ENCODE measurements at regions not wholly inside any gene's neighbourhood (a gene's known extent, or its start where the extent isn't known, plus 50 kb on each side); places are given as distances from the start of the nearest gene placed in this dataset.

DNA sequence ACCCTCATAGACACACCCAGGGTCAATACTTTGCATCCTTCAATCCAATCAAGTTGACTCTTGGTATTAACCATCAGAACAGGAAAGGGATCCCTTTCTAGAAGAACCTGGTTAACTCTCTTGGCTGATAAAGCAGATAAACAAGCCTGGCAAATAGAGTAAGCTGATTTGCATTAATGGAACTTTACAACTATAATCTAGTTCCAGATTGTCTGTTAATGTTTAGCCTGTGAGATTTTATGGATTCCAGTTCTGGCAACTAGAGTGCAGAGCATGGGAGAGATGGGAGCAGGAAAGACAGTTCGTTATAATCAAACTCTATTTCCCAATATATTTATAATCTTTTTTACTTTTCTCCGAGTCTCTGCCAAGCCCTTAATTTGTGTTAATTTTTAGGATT lies 272.6 kb upstream of the KLHL1 start:
- no peak for DNase-seq (ENCODE audit: extremely low spot score in 2 of 2)
- H3K4me1 ChIP-seq = no peaks in the 10 kb centered on the region
- no peaks in the 10 kb centered on the region for H3K9me3 ChIP-seq
- H3K4me3 ChIP-seq = no peak overlapping the region
- H3K36me3 ChIP-seq = no peaks in the 10 kb centered on the region
- intact Hi-C loops (cut with DNase I) = no loop called here
- TF ChIP-seq POLR2A (IDR thresholded peaks at IDR 0.05) = no peak
- TF ChIP-seq POLR2AphosphoS5 (IDR thresholded peaks at IDR 0.05; ENCODE audit: insufficient read depth in 1 of 2, low read depth in 1 of 2) = no peak
- TF ChIP-seq, protein P1, sequence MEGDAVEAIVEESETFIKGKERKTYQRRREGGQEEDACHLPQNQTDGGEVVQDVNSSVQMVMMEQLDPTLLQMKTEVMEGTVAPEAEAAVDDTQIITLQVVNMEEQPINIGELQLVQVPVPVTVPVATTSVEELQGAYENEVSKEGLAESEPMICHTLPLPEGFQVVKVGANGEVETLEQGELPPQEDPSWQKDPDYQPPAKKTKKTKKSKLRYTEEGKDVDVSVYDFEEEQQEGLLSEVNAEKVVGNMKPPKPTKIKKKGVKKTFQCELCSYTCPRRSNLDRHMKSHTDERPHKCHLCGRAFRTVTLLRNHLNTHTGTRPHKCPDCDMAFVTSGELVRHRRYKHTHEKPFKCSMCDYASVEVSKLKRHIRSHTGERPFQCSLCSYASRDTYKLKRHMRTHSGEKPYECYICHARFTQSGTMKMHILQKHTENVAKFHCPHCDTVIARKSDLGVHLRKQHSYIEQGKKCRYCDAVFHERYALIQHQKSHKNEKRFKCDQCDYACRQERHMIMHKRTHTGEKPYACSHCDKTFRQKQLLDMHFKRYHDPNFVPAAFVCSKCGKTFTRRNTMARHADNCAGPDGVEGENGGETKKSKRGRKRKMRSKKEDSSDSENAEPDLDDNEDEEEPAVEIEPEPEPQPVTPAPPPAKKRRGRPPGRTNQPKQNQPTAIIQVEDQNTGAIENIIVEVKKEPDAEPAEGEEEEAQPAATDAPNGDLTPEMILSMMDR (IDR thresholded peaks at IDR 0.05) = no peak
- no peaks in the 10 kb centered on the region for H3K27me3 ChIP-seq
- no peak overlapping the region for H3K27ac ChIP-seq

DNA sequence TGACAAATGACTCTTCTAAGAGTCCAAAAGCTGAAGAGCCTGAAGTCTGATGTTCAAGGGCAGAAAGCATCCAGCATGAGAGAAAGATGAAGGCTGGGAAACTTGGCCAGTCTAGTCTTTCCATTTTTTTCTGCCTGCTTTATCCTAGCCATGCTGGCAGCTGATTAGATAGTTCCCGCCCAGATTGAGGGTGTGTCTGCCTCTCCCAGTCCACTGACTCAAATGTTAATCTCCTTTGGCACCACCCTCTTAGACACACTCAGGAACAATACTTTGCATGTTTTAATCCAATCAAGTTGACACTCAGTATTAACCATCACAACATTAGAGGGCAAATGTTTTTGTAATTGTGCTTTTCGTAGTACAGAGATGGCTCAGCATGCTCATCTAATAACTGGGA lies 267.5 kb upstream of the KLHL1 start:
- DNase-seq (ENCODE audit: extremely low spot score in 2 of 2) = no peak
- no peak overlapping the region for H3K27ac ChIP-seq
- intact Hi-C loops (cut with DNase I) = no loop called here
- TF ChIP-seq, protein P1 (IDR thresholded peaks at IDR 0.05) = no peak
- no peak for TF ChIP-seq POLR2AphosphoS5 (IDR thresholded peaks at IDR 0.05; ENCODE audit: insufficient read depth in 1 of 2, low read depth in 1 of 2)
- TF ChIP-seq POLR2A (IDR thresholded peaks at IDR 0.05) = no peak
- no peaks in the 10 kb centered on the region for H3K4me1 ChIP-seq
- no peaks in the 10 kb centered on the region for H3K9me3 ChIP-seq
- H3K36me3 ChIP-seq = no peaks in the 10 kb centered on the region
- no peak overlapping the region for H3K4me3 ChIP-seq
- H3K27me3 ChIP-seq = no peaks in the 10 kb centered on the region

DNA sequence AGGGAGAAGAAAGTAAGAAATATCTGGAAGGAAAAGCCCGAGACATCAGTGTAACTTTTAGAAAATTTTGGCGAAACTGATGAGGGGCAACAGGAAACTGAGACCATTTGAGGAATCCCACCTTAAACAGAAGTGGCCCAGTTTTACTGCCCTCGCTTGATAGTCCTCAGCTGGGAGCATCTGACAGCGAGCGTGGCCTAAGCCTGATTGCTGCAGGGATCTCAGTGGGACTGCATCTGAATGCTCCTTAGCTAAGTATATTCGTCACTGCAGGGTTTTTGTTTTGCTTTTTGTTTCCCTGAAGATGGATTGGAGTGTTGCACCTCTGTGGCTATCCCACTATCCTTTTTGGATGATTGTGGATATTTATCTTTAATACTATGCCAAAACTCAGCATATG lies 262.7 kb upstream of the KLHL1 start:
- Histone ChIP-seq H3K4me3 (no peak overlapping the region), H3K9me3 (no peaks in the 10 kb centered on the region), H3K36me3 (no peaks in the 10 kb centered on the region), H3K27ac (no peak overlapping the region), H3K27me3 (no peaks in the 10 kb centered on the region), H3K4me1 (no peaks in the 10 kb centered on the region)
- TF ChIP-seq POLR2A (IDR thresholded peaks at IDR 0.05) (no peak), POLR2AphosphoS5 (IDR thresholded peaks at IDR 0.05; ENCODE audit: insufficient read depth in 1 of 2, low read depth in 1 of 2) (no peak)
- TF ChIP-seq, protein P1 (IDR thresholded peaks at IDR 0.05) = no peak
- intact Hi-C loops (cut with DNase I) = no loop called here
- DNase-seq (ENCODE audit: extremely low spot score in 2 of 2) = no peak

DNA sequence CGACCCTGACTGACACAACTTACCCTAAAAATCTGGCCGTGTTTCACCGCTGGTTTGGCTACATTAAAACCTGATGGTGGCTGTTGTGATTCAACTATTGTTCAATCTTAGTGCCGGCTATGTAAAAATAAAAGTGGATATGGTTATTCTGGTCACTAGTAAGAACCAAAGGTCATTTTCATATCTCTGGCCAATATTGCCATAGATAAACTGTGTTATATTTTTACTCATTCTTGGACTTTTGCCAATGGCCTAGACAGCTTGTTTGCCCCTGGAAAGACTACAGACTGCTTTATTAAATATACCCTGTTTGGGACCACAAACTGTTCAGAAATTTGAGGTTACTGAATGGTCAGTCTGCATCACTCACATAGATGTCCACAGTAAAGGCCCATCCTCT lies 258.5 kb upstream of the KLHL1 start:
- Histone ChIP-seq H3K27ac (no peak overlapping the region), H3K4me3 (no peak overlapping the region), H3K36me3 (no peaks in the 10 kb centered on the region), H3K4me1 (no peaks in the 10 kb centered on the region), H3K9me3 (no peaks in the 10 kb centered on the region), H3K27me3 (no peaks in the 10 kb centered on the region)
- intact Hi-C loops (cut with DNase I) = no loop called here
- no peak for TF ChIP-seq POLR2AphosphoS5 (IDR thresholded peaks at IDR 0.05; ENCODE audit: insufficient read depth in 1 of 2, low read depth in 1 of 2)
- no peak for TF ChIP-seq POLR2A (IDR thresholded peaks at IDR 0.05)
- TF ChIP-seq, protein P1 (IDR thresholded peaks at IDR 0.05) = no peak
- DNase-seq (ENCODE audit: extremely low spot score in 2 of 2) = no peak

DNA sequence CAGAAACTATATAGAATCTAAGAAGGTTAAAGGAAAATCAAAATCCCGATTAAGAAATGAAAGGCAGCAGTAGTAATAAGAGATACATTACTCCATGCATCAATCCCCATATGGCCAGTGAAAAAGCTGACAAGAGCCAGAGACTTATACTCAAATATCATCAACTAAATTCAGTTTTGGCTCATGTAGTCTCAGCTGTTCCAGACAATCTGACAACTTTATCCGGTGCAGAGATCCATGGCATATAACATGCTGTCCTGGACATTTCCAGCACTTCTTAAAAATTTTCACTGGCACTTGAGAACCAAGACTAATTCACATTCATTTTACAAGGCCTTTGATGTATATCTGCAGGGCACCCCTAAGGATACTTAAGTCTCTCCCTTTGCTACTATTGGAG lies 255.7 kb upstream of the KLHL1 start:
- Histone ChIP-seq H3K36me3 (no peaks in the 10 kb centered on the region), H3K4me3 (no peak overlapping the region), H3K27me3 (no peaks in the 10 kb centered on the region), H3K27ac (no peak overlapping the region), H3K4me1 (no peaks in the 10 kb centered on the region), H3K9me3 (no peaks in the 10 kb centered on the region)
- intact Hi-C loops (cut with DNase I) = no loop called here
- no peak for DNase-seq (ENCODE audit: extremely low spot score in 2 of 2)
- TF ChIP-seq POLR2AphosphoS5 (IDR thresholded peaks at IDR 0.05; ENCODE audit: insufficient read depth in 1 of 2, low read depth in 1 of 2) = no peak
